H1 (cell line): ENCODE measurements at regions not wholly inside any gene's neighbourhood (a gene's known extent, or its start where the extent isn't known, plus 50 kb on each side); places are given as distances from the start of the nearest gene placed in this dataset.

ENCODE experiments used
- CTCF ChIA-PET: fragments of 300-600 bp; sonication (Branson Sonifier 250); formaldehyde crosslinking; loops from one replicate; lab custom pipeline; 2021; ENCODE audit not compliant: partially characterized antibody; lab: Charles Lee
- POLR2A ChIA-PET: fragments of 300-600 bp; sonication (Branson Sonifier 250); formaldehyde crosslinking; loops from one replicate; lab custom pipeline; 2021; ENCODE audit warnings: inconsistent platforms; ENCODE audit not compliant: partially characterized antibody; lab: Charles Lee
- DNase-seq, 2 experiments: peaks; one replicate each; pipeline versions ENCODE4 v3.0.0 to v3.0.0-alpha.2; 2010 to 2022; ENCODE audit warnings: low spot score in 2 of 2, low read depth in 1 of 2, mixed read lengths in 1 of 2
- FAIRE-seq: peaks from 2 replicates; lab custom pipeline; 2011; peaks lifted over from hg19 to GRCh38; lab: Jason Lieb, UNC
- H2AFZ ChIP-seq: 2 replicates; pipeline ENCODE4 v1.8.1; 2012; ENCODE audit warnings: low read length, inconsistent platforms
- H2AK5ac ChIP-seq: 2 replicates; pipeline ENCODE4 v1.6.1; 2013; ENCODE audit warnings: low read depth, low read length
- H2BK120ac ChIP-seq: replicated peaks from 2 replicates; pipeline ENCODE3; 2013; ENCODE audit warnings: low read depth, low read length, inconsistent platforms
- H2BK12ac ChIP-seq: 2 replicates; pipeline ENCODE4 v1.6.1; 2013; ENCODE audit warnings: low read depth, low read length
- H2BK15ac ChIP-seq: 2 replicates; pipeline ENCODE4 v1.6.1; 2013; ENCODE audit warnings: low read length
- H2BK20ac ChIP-seq: 2 replicates; pipeline ENCODE4 v1.6.1; 2013; ENCODE audit warnings: low read length
- H2BK5ac ChIP-seq: 2 replicates; pipeline ENCODE4 v1.6.1; 2013; ENCODE audit warnings: low read depth, low read length
- H3K14ac ChIP-seq: 2 replicates; pipeline ENCODE4 v1.6.1; 2013; ENCODE audit warnings: inconsistent platforms; ENCODE audit not compliant: insufficient read length
- H3K18ac ChIP-seq: 2 replicates; pipeline ENCODE4 v1.6.1; 2013; ENCODE audit warnings: low read length; ENCODE audit errors: extremely low read depth
- H3K23ac ChIP-seq: 2 replicates; pipeline ENCODE4 v1.6.1; 2013; ENCODE audit warnings: inconsistent platforms; ENCODE audit not compliant: insufficient read length
- H3K23me2 ChIP-seq: 2 replicates; pipeline ENCODE4 v1.6.1; 2013; ENCODE audit warnings: low read depth, low read length
- H3K27ac ChIP-seq: 2 replicates; pipeline ENCODE4 v1.6.1; 2011; ENCODE audit warnings: low read depth, low read length, inconsistent platforms
- H3K27me3 ChIP-seq, 4 experiments: replicated peaks in 1 of 4; 1 replicate in 1 of 4; 2 replicates in 3 of 4; pipeline versions ENCODE4 v1.6.1 to v1.8.1; 2011 to 2013; ENCODE audit warnings: low read length in 3 of 4, mild to moderate bottlenecking in 3 of 4, inconsistent platforms in 2 of 4, mixed read lengths in 2 of 4, moderate library complexity in 1 of 4; ENCODE audit not compliant: control insufficient read depth in 3 of 4, insufficient read depth in 3 of 4; ENCODE audit errors: extremely low read depth in 1 of 4
- H3K36me3 ChIP-seq, 4 experiments: 2 replicates each; pipeline versions ENCODE4 v1.6.1 to v1.8.1; 2011 to 2013; ENCODE audit warnings: mild to moderate bottlenecking in 4 of 4, low read length in 3 of 4, moderate library complexity in 2 of 4, control low read depth in 1 of 4, inconsistent platforms in 1 of 4; ENCODE audit not compliant: insufficient read depth in 4 of 4, control insufficient read depth in 2 of 4
- H3K4ac ChIP-seq: replicated peaks from 2 replicates; pipeline ENCODE3; 2013; ENCODE audit warnings: low read length, low read depth, mixed read lengths, inconsistent platforms; ENCODE audit not compliant: insufficient read length
- H3K4me1 ChIP-seq, 4 experiments: replicated peaks in 1 of 4; 1 replicate in 1 of 4; 2 replicates in 3 of 4; pipeline versions ENCODE4 v1.6.1 to v1.8.1; 2011 to 2013; ENCODE audit warnings: low read length in 3 of 4, inconsistent platforms in 2 of 4, mixed read lengths in 1 of 4; ENCODE audit not compliant: insufficient read depth in 4 of 4, control insufficient read depth in 3 of 4
- H3K4me2 ChIP-seq, 2 experiments: 2 replicates each; pipeline versions ENCODE4 v1.6.1 to v1.8.1; 2011 to 2013; ENCODE audit warnings: low read depth in 2 of 2, low read length in 2 of 2, control low read depth in 1 of 2, inconsistent platforms in 1 of 2, mild to moderate bottlenecking in 1 of 2; ENCODE audit not compliant: insufficient read depth in 1 of 2
- H3K4me3 ChIP-seq, 4 experiments: fragments of 200-600, 300-600 bp in 1 of 4; sonication (generic), shearing (Covaris generic), sonication (Bioruptor Twin) in 1 of 4; 2 replicates each; pipeline versions ENCODE4 v1.5.1 to v1.8.1; 2011 to 2016; ENCODE audit warnings: low read length in 4 of 4, low read depth in 3 of 4, control low read depth in 2 of 4, inconsistent platforms in 2 of 4, mild to moderate bottlenecking in 2 of 4, mixed read lengths in 1 of 4, moderate library complexity in 1 of 4; ENCODE audit not compliant: insufficient read depth in 2 of 4; ENCODE audit errors: extremely low read depth in 1 of 4
- H3K56ac ChIP-seq: replicated peaks from 2 replicates; pipeline ENCODE3; 2013; ENCODE audit warnings: low read depth, mild to moderate bottlenecking, mixed read lengths, low read length, inconsistent platforms; ENCODE audit not compliant: insufficient read length
- H3K79me1 ChIP-seq: 2 replicates; pipeline ENCODE4 v1.6.1; 2013; ENCODE audit warnings: low read depth, low read length, control low read depth
- H3K79me2 ChIP-seq, 2 experiments: 2 replicates each; pipeline versions ENCODE4 v1.6.1 to v1.8.1; 2012 to 2013; ENCODE audit warnings: low read length in 2 of 2, mild to moderate bottlenecking in 2 of 2, inconsistent platforms in 1 of 2; ENCODE audit not compliant: insufficient read depth in 2 of 2, control insufficient read depth in 1 of 2
- H3K9ac ChIP-seq, 4 experiments: replicated peaks in 1 of 4; 1 replicate in 1 of 4; 2 replicates in 3 of 4; pipeline versions ENCODE4 v1.6.1 to v1.8.1; 2011 to 2013; ENCODE audit warnings: low read depth in 3 of 4, low read length in 3 of 4, control low read depth in 2 of 4, mild to moderate bottlenecking in 2 of 4, moderate library complexity in 2 of 4, inconsistent platforms in 1 of 4; ENCODE audit errors: extremely low read depth in 1 of 4
- H3K9me3 ChIP-seq, 2 experiments: 2 replicates each; pipeline versions ENCODE4 v1.6.1 to v1.8.1; 2012 to 2013; ENCODE audit warnings: mild to moderate bottlenecking in 2 of 2, moderate library complexity in 2 of 2, control low read depth in 1 of 2, inconsistent platforms in 1 of 2, low read depth in 1 of 2, low read length in 1 of 2, mixed read lengths in 1 of 2; ENCODE audit not compliant: insufficient read depth in 2 of 2
- H4K20me1 ChIP-seq, 2 experiments: replicated peaks in 1 of 2; 2 replicates each; pipeline versions ENCODE3 to v1.8.1; 2011 to 2013; ENCODE audit warnings: inconsistent platforms in 2 of 2, low read length in 2 of 2, mild to moderate bottlenecking in 1 of 2; ENCODE audit not compliant: insufficient read depth in 2 of 2, control insufficient read depth in 1 of 2
- H4K5ac ChIP-seq: 2 replicates; pipeline ENCODE4 v1.6.1; 2013; ENCODE audit warnings: low read length, low read depth, mixed read lengths, inconsistent platforms; ENCODE audit not compliant: insufficient read length
- H4K8ac ChIP-seq: 2 replicates; pipeline ENCODE4 v1.8.0; 2013; ENCODE audit warnings: mild to moderate bottlenecking, moderate library complexity, low read length, inconsistent platforms; ENCODE audit not compliant: insufficient read depth; ENCODE audit errors: extremely low read depth
- H4K91ac ChIP-seq: replicated peaks from 2 replicates; pipeline ENCODE3; 2013; ENCODE audit warnings: low read length, mixed read lengths, inconsistent platforms; ENCODE audit not compliant: insufficient read length
- ASH2L ChIP-seq: fragments of 200-600, 300-600 bp; sonication (generic); IDR thresholded peaks from one replicate; pipeline ENCODE4 v1.7.1; 2017; ENCODE audit warnings: low read length
- BCL11A ChIP-seq, 2 experiments: IDR thresholded peaks; one replicate each; pipeline ENCODE4 v1.6.1; 2011; ENCODE audit warnings: low read depth in 2 of 2, low read length in 2 of 2, mild to moderate bottlenecking in 2 of 2
- CHD1 ChIP-seq: IDR thresholded peaks from 2 replicates; pipeline ENCODE4 v1.6.1; 2012; ENCODE audit warnings: low read depth, low read length, improper control_type of control experiment
- CREB1 ChIP-seq: IDR thresholded peaks from 2 replicates; pipeline ENCODE4 v1.6.1; 2012; ENCODE audit warnings: inconsistent platforms
- CTBP2 ChIP-seq: IDR thresholded peaks from 2 replicates; pipeline ENCODE4 v1.7.0; 2011; ENCODE audit warnings: borderline replicate concordance, mild to moderate bottlenecking, moderate library complexity, mixed read lengths, low read length; ENCODE audit not compliant: insufficient read depth, insufficient read length
- EGR1 ChIP-seq: IDR thresholded peaks from 2 replicates; pipeline ENCODE4 v1.6.1; 2011; ENCODE audit warnings: low read depth, low read length, borderline replicate concordance
- EZH2 ChIP-seq: fragments of 200-600 bp; sonication (generic); IDR thresholded peaks from 2 replicates; pipeline ENCODE4 v1.7.1; 2012; ENCODE audit warnings: low read depth, mild to moderate bottlenecking, moderate library complexity, low read length, inconsistent platforms; ENCODE audit not compliant: severe bottlenecking
- FOSL1 ChIP-seq: IDR thresholded peaks from 2 replicates; pipeline ENCODE4 v1.6.1; 2011; ENCODE audit warnings: mild to moderate bottlenecking, low read depth, low read length, moderate library complexity; ENCODE audit not compliant: insufficient read depth
- JUN ChIP-seq: IDR thresholded peaks from 2 replicates; pipeline ENCODE4 v1.6.1; 2011; ENCODE audit warnings: low read depth, mild to moderate bottlenecking, improper control_type of control experiment, low read length
- MAX ChIP-seq: IDR thresholded peaks from 2 replicates; pipeline ENCODE4 v1.6.1; 2012; ENCODE audit warnings: inconsistent platforms
- PHF8 ChIP-seq: fragments of 200-600 bp; sonication (generic); conservative IDR thresholded peaks from 2 replicates; pipeline ENCODE4 v1.7.1; 2012; ENCODE audit warnings: low read depth, mild to moderate bottlenecking, inconsistent platforms, low read length, moderate library complexity
- POU5F1 ChIP-seq: IDR thresholded peaks from 2 replicates; pipeline ENCODE4 v1.6.1; 2011; ENCODE audit warnings: low read depth, mild to moderate bottlenecking, low read length, moderate library complexity
- RAD21 ChIP-seq, 2 experiments: IDR thresholded peaks in 1 of 2; conservative IDR thresholded peaks in 1 of 2; 2 replicates each; pipeline ENCODE4 v1.6.1; 2011; ENCODE audit warnings: low read depth in 2 of 2, low read length in 2 of 2, improper control_type of control experiment in 1 of 2, inconsistent platforms in 1 of 2, mild to moderate bottlenecking in 1 of 2, moderate library complexity in 1 of 2
- SUZ12 ChIP-seq: fragments of 200-600 bp; sonication (generic); IDR thresholded peaks from 2 replicates; pipeline ENCODE4 v1.6.1; 2012; ENCODE audit warnings: mild to moderate bottlenecking, inconsistent platforms, low read length, moderate library complexity, mixed read lengths
- ZNF274 ChIP-seq: IDR thresholded peaks from 2 replicates; pipeline ENCODE4 v1.7.0; 2012; ENCODE audit warnings: low read length, borderline replicate concordance; ENCODE audit errors: extremely low read depth
- WGBS, 2 experiments: shearing (Covaris generic) in 1 of 2; methylation state at CpG; one replicate each; pipeline versions ENCODE4 v1.1.6 to v1.1.7; 2013 to 2015; ENCODE audit warnings: low lambda C conversion rate in 2 of 2, mixed read lengths in 2 of 2, inconsistent platforms in 1 of 2, low coverage in 1 of 2, missing lambda C conversion rate in 1 of 2; ENCODE audit not compliant: insufficient replicate concordance in 2 of 2, insufficient coverage in 1 of 2, insufficient read length in 1 of 2; ENCODE audit errors: extremely low coverage in 1 of 2, missing lambda C conversion rate in 1 of 2; 5-methylcytosine and 5-hydroxymethylcytosine counted together

GRCh38 chr14:79920180-79920692 lies 291.1 kb downstream of the DIO2 start:
- Histone ChIP-seq H3K23me2 (no peaks in the 10 kb centered on the region), H4K20me1 (no peaks in the 10 kb centered on the region), H2BK5ac (no peak overlapping the region), H3K4me1 (peaks cover 0 to 3% (median 0%) of the 10 kb centered on the region in 4 experiments; a peak in 1 of 7 replicates), H2AFZ (no peak overlapping the region), H2AK5ac (no peak overlapping the region), H2BK20ac (no peak overlapping the region), H3K27me3 (no peaks in the 10 kb centered on the region), H2BK120ac (no peak overlapping the region), H4K91ac (no peak overlapping the region), H3K36me3 (no peaks in the 10 kb centered on the region), H4K8ac (no peak overlapping the region), H2BK12ac (no peak overlapping the region), H3K18ac (no peak overlapping the region), H3K4ac (no peak overlapping the region), H4K5ac (no peak overlapping the region), H2BK15ac (no peak overlapping the region), H3K4me2 (no peak overlapping the region), H3K79me2 (no peaks in the 10 kb centered on the region), H3K14ac (no peak overlapping the region), H3K9ac (no peak overlapping the region), H3K27ac (no peak overlapping the region), H3K79me1 (no peaks in the 10 kb centered on the region), H3K23ac (no peak overlapping the region), H3K4me3 (no peak overlapping the region), H3K9me3 (no peaks in the 10 kb centered on the region), H3K56ac (no peak overlapping the region)
- WGBS, 2 experiments: 92% methylated on average over 7 of the region's 7 CpGs; no CpG with 5 or more reads in 1 of the 2 experiments
- FAIRE-seq (no peak), DNase-seq (no peak)
- CTCF ChIA-PET: no interaction called here
- POLR2A ChIA-PET: no interaction called here
- TF ChIP-seq BCL11A (IDR thresholded peaks at IDR 0.05; ENCODE audit: low read depth in 2 of 2, low read length in 2 of 2) (no peak), CREB1 (no peak), JUN (no peak), PHF8 (no peak), CHD1 (no peak), ZNF274 (no peak), EZH2 (no peak), POU5F1 (no peak), FOSL1 (no peak), RAD21 (IDR thresholded peaks at IDR 0.05 in 1 of 2, conservative IDR thresholded peaks at IDR 0.05 in 1 of 2; ENCODE audit: low read depth in 2 of 2, low read length in 2 of 2) (no peak), MAX (no peak), EGR1 (no peak), SUZ12 (no peak), ASH2L (no peak), CTBP2 (no peak)
